ENCODE measurements at regions not wholly inside any gene's neighbourhood (a gene's known extent, or its start where the extent isn't known, plus 50 kb on each side); places are given as distances from the start of the nearest gene placed in this dataset.
"Not testable (repeated sequence)": the region's sequence is repeated elsewhere in the genome, so short reads cannot be mapped to it uniquely, and the experiment has no call there.

GRCh38 chr14:30072454-30072853 lies 144.8 kb upstream of the PRKD1 start:
- TF ChIP-seq, protein P1, sequence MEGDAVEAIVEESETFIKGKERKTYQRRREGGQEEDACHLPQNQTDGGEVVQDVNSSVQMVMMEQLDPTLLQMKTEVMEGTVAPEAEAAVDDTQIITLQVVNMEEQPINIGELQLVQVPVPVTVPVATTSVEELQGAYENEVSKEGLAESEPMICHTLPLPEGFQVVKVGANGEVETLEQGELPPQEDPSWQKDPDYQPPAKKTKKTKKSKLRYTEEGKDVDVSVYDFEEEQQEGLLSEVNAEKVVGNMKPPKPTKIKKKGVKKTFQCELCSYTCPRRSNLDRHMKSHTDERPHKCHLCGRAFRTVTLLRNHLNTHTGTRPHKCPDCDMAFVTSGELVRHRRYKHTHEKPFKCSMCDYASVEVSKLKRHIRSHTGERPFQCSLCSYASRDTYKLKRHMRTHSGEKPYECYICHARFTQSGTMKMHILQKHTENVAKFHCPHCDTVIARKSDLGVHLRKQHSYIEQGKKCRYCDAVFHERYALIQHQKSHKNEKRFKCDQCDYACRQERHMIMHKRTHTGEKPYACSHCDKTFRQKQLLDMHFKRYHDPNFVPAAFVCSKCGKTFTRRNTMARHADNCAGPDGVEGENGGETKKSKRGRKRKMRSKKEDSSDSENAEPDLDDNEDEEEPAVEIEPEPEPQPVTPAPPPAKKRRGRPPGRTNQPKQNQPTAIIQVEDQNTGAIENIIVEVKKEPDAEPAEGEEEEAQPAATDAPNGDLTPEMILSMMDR (IDR thresholded peaks at IDR 0.05), result not testable (repeated sequence)
- not testable (repeated sequence) for TF ChIP-seq POLR2A (IDR thresholded peaks at IDR 0.05)

All from lower leg skin (tissue), 3 donors.